DND-41 (cell line): ENCODE measurements at regions not wholly inside any gene's neighbourhood (a gene's known extent, or its start where the extent isn't known, plus 50 kb on each side); places are given as distances from the start of the nearest gene placed in this dataset.

ENCODE experiments used
- ATAC-seq: fragments of 200-7000 bp; cut with Tn5 transposase; 3 replicates; pipeline ENCODE4 v1.9.1; 2021; ENCODE audit warnings: low read depth; ENCODE audit not compliant: insufficient read depth
- DNase-seq: peaks from one replicate; pipeline ENCODE4 v3.0.0-alpha.2; 2020
- H2AFZ ChIP-seq: 2 replicates; pipeline ENCODE4 v1.6.0; 2012; ENCODE audit warnings: low read depth, low read length
- H3K27ac ChIP-seq: 2 replicates; pipeline ENCODE4 v1.5.1; 2012; ENCODE audit warnings: low read length, inconsistent platforms
- H3K27me3 ChIP-seq: fragments of 200-600 bp; sonication (generic); 2 replicates; pipeline ENCODE4 v1.6.0; 2012; ENCODE audit warnings: low read length, mild to moderate bottlenecking, inconsistent platforms; ENCODE audit not compliant: insufficient read depth, poor library complexity
- H3K36me3 ChIP-seq: 2 replicates; pipeline ENCODE4 v1.5.1; 2012; ENCODE audit warnings: low read length, inconsistent platforms; ENCODE audit not compliant: insufficient read depth
- H3K4me1 ChIP-seq: 2 replicates; pipeline ENCODE4 v1.5.1; 2012; ENCODE audit warnings: mild to moderate bottlenecking, low read length; ENCODE audit not compliant: insufficient read depth
- H3K4me2 ChIP-seq: 2 replicates; pipeline ENCODE4 v1.6.0; 2012; ENCODE audit warnings: mild to moderate bottlenecking, moderate library complexity, low read length, inconsistent platforms; ENCODE audit not compliant: insufficient read depth
- H3K4me3 ChIP-seq, 2 experiments: fragments of 200-600 bp in 1 of 2; shearing (Covaris generic) in 1 of 2; 2 replicates each; pipeline ENCODE4 v1.5.1; 2012 to 2016; ENCODE audit warnings: inconsistent platforms in 2 of 2, low read length in 2 of 2, mild to moderate bottlenecking in 2 of 2, low read depth in 1 of 2, moderate library complexity in 1 of 2
- H3K79me2 ChIP-seq: 2 replicates; pipeline ENCODE4 v1.6.0; 2012; ENCODE audit warnings: low read length, inconsistent platforms; ENCODE audit not compliant: insufficient read depth
- H3K9ac ChIP-seq: 2 replicates; pipeline ENCODE4 v1.6.0; 2012; ENCODE audit warnings: low read depth, mild to moderate bottlenecking, inconsistent platforms, low read length, moderate library complexity
- H3K9me3 ChIP-seq: 2 replicates; pipeline ENCODE4 v1.5.1; 2012; ENCODE audit warnings: low read length, moderate library complexity, mild to moderate bottlenecking, inconsistent platforms; ENCODE audit not compliant: insufficient read depth, severe bottlenecking
- H4K20me1 ChIP-seq: 2 replicates; pipeline ENCODE4 v1.6.0; 2012; ENCODE audit warnings: low read length; ENCODE audit not compliant: insufficient read depth
- CTCF ChIP-seq: IDR thresholded peaks from 2 replicates; pipeline ENCODE4 v1.5.1; 2012; ENCODE audit warnings: borderline replicate concordance, low read length, moderate library complexity, mild to moderate bottlenecking; ENCODE audit not compliant: poor library complexity, severe bottlenecking; ENCODE audit errors: extremely low read depth
- EZH2 ChIP-seq: IDR thresholded peaks from 3 replicates; pipeline ENCODE4 v1.6.1; 2012; ENCODE audit warnings: borderline replicate concordance, low read depth, mild to moderate bottlenecking, moderate library complexity, low read length, inconsistent platforms; ENCODE audit not compliant: severe bottlenecking

GRCh38 chr1:18020021-18020817 is 87.4 kb upstream of the IGSF21 start:
- no peak overlapping the region for H2AFZ ChIP-seq
- no peaks in the 10 kb centered on the region for H3K27me3 ChIP-seq
- no peak for TF ChIP-seq EZH2
- no peak for TF ChIP-seq CTCF
- DNase-seq: no peak
- H3K27ac ChIP-seq: no peak overlapping the region
- no peaks in the 10 kb centered on the region for H3K4me1 ChIP-seq
- no peaks in the 10 kb centered on the region for H3K36me3 ChIP-seq
- no peaks in the 10 kb centered on the region for H3K79me2 ChIP-seq
- H3K4me3 ChIP-seq: no peak overlapping the region
- no peak overlapping the region for H3K4me2 ChIP-seq
- no peak overlapping the region for H3K9ac ChIP-seq
- no peak for ATAC-seq
- H4K20me1 ChIP-seq: no peaks in the 10 kb centered on the region; the same call in 1 of the 2 replicates
- H3K9me3 ChIP-seq: no peaks in the 10 kb centered on the region

- Histone ChIP-seq H3K27ac (no peak overlapping the region), H3K9me3 (no peaks in the 10 kb centered on the region), H2AFZ (no peak overlapping the region), H3K27me3 (no peaks in the 10 kb centered on the region), H3K79me2 (no peaks in the 10 kb centered on the region), H3K9ac (no peak overlapping the region), H3K4me2 (no peak overlapping the region), H4K20me1 (no peaks in the 10 kb centered on the region), H3K4me1 (no peaks in the 10 kb centered on the region), H3K4me3 (no peak overlapping the region), H3K36me3 (no peaks in the 10 kb centered on the region)
- DNase-seq: no peak
- no peak for ATAC-seq
- TF ChIP-seq EZH2 (no peak), CTCF (no peak)
Measured at GRCh38 chr1:18021242-18021641, 86.4 kb upstream of the IGSF21 start.

GRCh38 chr1:18032172-18032859 is 75.3 kb upstream of the IGSF21 start:
- Histone ChIP-seq H3K4me1 (no peaks in the 10 kb centered on the region), H3K9me3 (no peaks in the 10 kb centered on the region)
- TF ChIP-seq CTCF (no peak), EZH2 (no peak)

More at GRCh38 chr1:18032172-18032859, 75.3 kb upstream of the IGSF21 start:
- Histone ChIP-seq H3K79me2 (no peaks in the 10 kb centered on the region), H3K27me3 (no peaks in the 10 kb centered on the region), H3K9ac (no peak overlapping the region), H3K36me3 (no peaks in the 10 kb centered on the region), H2AFZ (no peak overlapping the region), H3K4me3 (no peak overlapping the region), H4K20me1 (peaks cover 3% of the 10 kb centered on the region), H3K4me2 (no peak overlapping the region), H3K27ac (no peak overlapping the region)
- ATAC-seq: no peak
- DNase-seq: no peak
